ENCODE measurements at regions not wholly inside any gene's neighbourhood (a gene's known extent, or its start where the extent isn't known, plus 50 kb on each side); places are given as distances from the start of the nearest gene placed in this dataset.
"Not testable (repeated sequence)": the region's sequence is repeated elsewhere in the genome, so short reads cannot be mapped to it uniquely, and the experiment has no call there.

GRCh38 chr3:67228136-67228535, 230.0 kb downstream of the KBTBD8 start:
- no peak for FAIRE-seq

GRCh38 chr3:67232642-67233041, 234.5 kb downstream of the KBTBD8 start:
- no peak for TF ChIP-seq TAF1 (IDR thresholded peaks at IDR 0.05; ENCODE audit: borderline replicate concordance, low read depth, low read length)
- no peak for TF ChIP-seq POLR2AphosphoS5 (IDR thresholded peaks at IDR 0.05; ENCODE audit: low read depth, low read length)
- TF ChIP-seq POLR2A (IDR thresholded peaks at IDR 0.05; ENCODE audit: low read depth, low read length), result no peak
- no peak for FAIRE-seq
- DNase-seq (ENCODE audit: insufficient read length), result no peak

More at GRCh38 chr3:67228136-67228535, 230.0 kb downstream of the KBTBD8 start:
- no peak for TF ChIP-seq POLR2AphosphoS5 (IDR thresholded peaks at IDR 0.05; ENCODE audit: low read depth, low read length)
- TF ChIP-seq TAF1 (IDR thresholded peaks at IDR 0.05; ENCODE audit: borderline replicate concordance, low read depth, low read length), result no peak
- no peak for TF ChIP-seq POLR2A (IDR thresholded peaks at IDR 0.05; ENCODE audit: low read depth, low read length)
- no peak for DNase-seq (ENCODE audit: insufficient read length)

- DNase-seq (ENCODE audit: insufficient read length) (no peak), FAIRE-seq (no peak)
- TF ChIP-seq POLR2AphosphoS5 (IDR thresholded peaks at IDR 0.05; ENCODE audit: low read depth, low read length), result no peak
- no peak for TF ChIP-seq TAF1 (IDR thresholded peaks at IDR 0.05; ENCODE audit: borderline replicate concordance, low read depth, low read length)
- TF ChIP-seq POLR2A (IDR thresholded peaks at IDR 0.05; ENCODE audit: low read depth, low read length), result no peak
Measured at GRCh38 chr3:67239353-67239752, 241.2 kb downstream of the KBTBD8 start.

- FAIRE-seq (no peak), DNase-seq (ENCODE audit: insufficient read length) (no peak)
- no peak for TF ChIP-seq POLR2A (IDR thresholded peaks at IDR 0.05; ENCODE audit: low read depth, low read length)
- TF ChIP-seq TAF1 (IDR thresholded peaks at IDR 0.05; ENCODE audit: borderline replicate concordance, low read depth, low read length), result no peak
Measured at GRCh38 chr3:67241084-67241483, 243.0 kb downstream of the KBTBD8 start.

- FAIRE-seq, result no peak
- TF ChIP-seq TAF1 (IDR thresholded peaks at IDR 0.05; ENCODE audit: borderline replicate concordance, low read depth, low read length) (no peak), POLR2AphosphoS5 (IDR thresholded peaks at IDR 0.05; ENCODE audit: low read depth, low read length) (no peak), POLR2A (IDR thresholded peaks at IDR 0.05; ENCODE audit: low read depth, low read length) (no peak)
- no peak for DNase-seq (ENCODE audit: insufficient read length)
Measured at GRCh38 chr3:67244130-67244529, 246.0 kb downstream of the KBTBD8 start.

GRCh38 chr3:67245545-67245944, 247.4 kb downstream of the KBTBD8 start:
- TF ChIP-seq POLR2A (IDR thresholded peaks at IDR 0.05; ENCODE audit: low read depth, low read length) (no peak), POLR2AphosphoS5 (IDR thresholded peaks at IDR 0.05; ENCODE audit: low read depth, low read length) (no peak), TAF1 (IDR thresholded peaks at IDR 0.05; ENCODE audit: borderline replicate concordance, low read depth, low read length) (no peak)
- DNase-seq (ENCODE audit: insufficient read length), result no peak
- FAIRE-seq, result no peak

- no peak for TF ChIP-seq TAF1 (IDR thresholded peaks at IDR 0.05; ENCODE audit: borderline replicate concordance, low read depth, low read length)
- TF ChIP-seq POLR2A (IDR thresholded peaks at IDR 0.05; ENCODE audit: low read depth, low read length), result no peak
- FAIRE-seq (no peak), DNase-seq (ENCODE audit: insufficient read length) (no peak)
Measured at GRCh38 chr3:67248726-67249125, 250.6 kb downstream of the KBTBD8 start.

GRCh38 chr3:67252906-67253305, 254.8 kb downstream of the KBTBD8 start:
- not testable (repeated sequence) for DNase-seq (ENCODE audit: insufficient read length); FAIRE-seq

GRCh38 chr3:67278015-67278618, 280.0 kb downstream of the KBTBD8 start:
- FAIRE-seq (no peak), DNase-seq (ENCODE audit: insufficient read length) (no peak)
- TF ChIP-seq TAF1 (IDR thresholded peaks at IDR 0.05; ENCODE audit: borderline replicate concordance, low read depth, low read length) (no peak), POLR2AphosphoS5 (IDR thresholded peaks at IDR 0.05; ENCODE audit: low read depth, low read length) (no peak), POLR2A (IDR thresholded peaks at IDR 0.05; ENCODE audit: low read depth, low read length) (no peak)

GRCh38 chr3:67286586-67286985, 288.5 kb downstream of the KBTBD8 start:
- FAIRE-seq (no peak), DNase-seq (ENCODE audit: insufficient read length) (no peak)
- TF ChIP-seq POLR2AphosphoS5 (IDR thresholded peaks at IDR 0.05; ENCODE audit: low read depth, low read length) (no peak), TAF1 (IDR thresholded peaks at IDR 0.05; ENCODE audit: borderline replicate concordance, low read depth, low read length) (no peak), POLR2A (IDR thresholded peaks at IDR 0.05; ENCODE audit: low read depth, low read length) (no peak)

GRCh38 chr3:67288466-67289106, 290.5 kb downstream of the KBTBD8 start:
- DNase-seq (ENCODE audit: insufficient read length), result no peak
- TF ChIP-seq TAF1 (IDR thresholded peaks at IDR 0.05; ENCODE audit: borderline replicate concordance, low read depth, low read length) (no peak), POLR2A (IDR thresholded peaks at IDR 0.05; ENCODE audit: low read depth, low read length) (no peak), POLR2AphosphoS5 (IDR thresholded peaks at IDR 0.05; ENCODE audit: low read depth, low read length) (no peak)
- FAIRE-seq, result no peak

GRCh38 chr3:67289626-67290025, 291.5 kb downstream of the KBTBD8 start:
- TF ChIP-seq POLR2AphosphoS5 (IDR thresholded peaks at IDR 0.05; ENCODE audit: low read depth, low read length) (no peak), TAF1 (IDR thresholded peaks at IDR 0.05; ENCODE audit: borderline replicate concordance, low read depth, low read length) (no peak), POLR2A (IDR thresholded peaks at IDR 0.05; ENCODE audit: low read depth, low read length) (no peak)
- no peak for DNase-seq (ENCODE audit: insufficient read length)
- no peak for FAIRE-seq
